Activated CD4-positive, CD25-positive, alpha-beta regulatory T cell treated with anti-CD3 and anti-CD28 coated beads, Interleukin-2, amount 50 U/mL, for 72 hours (primary cell): ENCODE measurements at regions not wholly inside any gene's neighbourhood (a gene's known extent, or its start where the extent isn't known, plus 50 kb on each side); places are given as distances from the start of the nearest gene placed in this dataset.
A peak's percentile ranks its signal among the peaks of the same experiment; 100 is the strongest.

Source experiments
- DNase-seq: peaks from one replicate; pipeline ENCODE4 v3.0.0; 2021

GRCh38 chr14:98368916-98369315 is 903.1 kb downstream of the BCL11B start:
- DNase-seq, result no peak

DNA sequence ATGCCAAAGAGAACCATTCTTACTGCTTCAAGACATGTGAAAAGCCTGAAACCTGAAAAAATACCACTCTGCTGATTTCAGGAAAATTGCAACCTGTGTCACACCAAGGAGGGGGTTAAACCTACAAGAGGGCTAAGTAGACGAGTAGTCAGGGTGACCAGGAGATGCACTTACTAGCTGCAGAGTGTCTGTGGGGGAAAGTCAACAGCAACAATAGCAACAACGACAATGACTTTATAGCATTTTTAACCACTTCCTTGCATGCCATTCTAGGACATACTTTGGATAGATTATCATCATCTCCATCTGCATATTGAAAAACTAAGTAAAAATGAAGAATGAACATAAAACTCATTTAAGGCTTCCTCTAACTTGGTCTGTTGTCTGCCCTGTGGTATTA is 902.7 kb downstream of the BCL11B start:
- no peak for DNase-seq

DNA sequence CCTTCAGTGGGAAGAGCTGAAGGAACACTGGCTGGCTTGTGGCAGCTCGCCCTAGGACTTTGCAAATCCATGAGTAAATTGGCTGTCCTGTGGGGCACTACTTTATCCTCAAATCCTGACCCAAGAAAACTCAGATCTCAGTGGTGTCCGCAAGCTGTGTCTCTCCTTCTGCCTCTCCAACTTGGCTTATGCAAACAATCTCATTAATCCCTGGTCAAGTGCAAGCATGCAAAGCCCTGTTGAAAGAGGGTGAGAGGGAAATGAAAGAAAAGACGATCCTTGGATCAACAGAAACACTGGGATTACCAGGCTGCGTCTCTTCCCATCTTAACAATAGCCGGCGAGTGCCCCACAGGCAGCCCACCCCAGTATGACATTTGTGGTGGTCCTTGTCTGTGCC is 901.6 kb downstream of the BCL11B start:
- DNase-seq, result no peak

DNA sequence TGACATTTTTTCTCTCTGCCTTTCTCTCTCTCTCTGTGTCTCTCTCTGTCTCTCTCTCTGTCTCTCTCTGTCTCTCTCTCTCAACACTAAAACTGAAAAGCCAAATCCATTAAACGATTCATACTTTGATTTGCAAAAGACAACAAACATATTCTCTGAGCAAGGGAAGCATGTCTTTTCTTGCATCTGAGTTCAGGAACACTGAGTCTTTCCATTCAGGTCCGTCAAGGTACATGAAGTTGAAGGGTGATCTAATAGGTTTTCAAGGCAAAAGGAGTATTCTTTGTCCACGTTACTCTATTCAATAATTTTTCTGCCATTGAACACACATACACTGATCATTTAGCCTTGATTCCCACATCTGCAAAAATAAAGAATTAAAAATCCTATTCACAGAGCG is 900.9 kb downstream of the BCL11B start:
- no peak for DNase-seq

- no peak for DNase-seq
Observed at GRCh38 chr14:98374136-98374535, 897.9 kb downstream of the BCL11B start.

GRCh38 chr14:98375566-98375965 is 896.4 kb downstream of the BCL11B start:
- DNase-seq, result no peak

DNA sequence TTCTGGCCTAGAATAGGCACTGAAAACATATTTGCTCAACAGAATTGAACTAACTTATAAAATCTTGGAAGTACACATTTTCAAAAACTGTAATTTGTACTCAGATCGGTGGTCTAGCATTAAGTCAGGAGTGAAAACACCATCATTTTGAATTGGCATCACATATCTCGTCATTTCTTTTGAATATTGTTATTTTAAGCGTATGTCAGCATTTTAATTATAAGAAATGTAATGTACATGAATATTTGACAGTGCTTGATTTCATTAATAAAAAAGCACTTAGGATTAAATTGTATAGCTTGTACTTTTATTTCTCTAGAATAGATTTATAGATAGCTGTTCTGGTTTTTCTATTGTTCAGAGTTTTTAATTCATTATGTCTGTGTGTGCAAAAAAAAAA is 892.2 kb downstream of the BCL11B start:
- DNase-seq, result no peak

- no peak for DNase-seq
Observed at GRCh38 chr14:98382662-98383061, 889.3 kb downstream of the BCL11B start.

DNA sequence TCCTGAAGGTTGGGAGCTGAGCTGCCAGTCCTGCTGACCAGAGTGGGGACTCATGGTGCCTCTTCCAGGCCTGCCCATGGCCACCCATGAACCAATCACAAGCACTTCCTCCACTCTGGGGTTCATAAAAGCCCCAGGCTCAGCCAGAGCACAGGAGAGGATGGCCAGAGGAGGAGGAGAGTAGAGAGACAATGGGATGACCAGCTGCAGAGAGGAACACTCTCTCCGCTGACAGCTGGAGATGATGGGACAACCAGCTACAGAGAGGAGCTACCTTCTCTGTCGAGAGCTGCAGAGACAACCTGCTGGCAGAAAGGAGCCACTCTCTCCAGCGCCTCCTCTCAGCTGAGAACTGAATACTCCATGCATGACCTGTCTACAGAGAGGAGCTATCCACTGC is 886.1 kb downstream of the BCL11B start:
- no peak for DNase-seq

DNA sequence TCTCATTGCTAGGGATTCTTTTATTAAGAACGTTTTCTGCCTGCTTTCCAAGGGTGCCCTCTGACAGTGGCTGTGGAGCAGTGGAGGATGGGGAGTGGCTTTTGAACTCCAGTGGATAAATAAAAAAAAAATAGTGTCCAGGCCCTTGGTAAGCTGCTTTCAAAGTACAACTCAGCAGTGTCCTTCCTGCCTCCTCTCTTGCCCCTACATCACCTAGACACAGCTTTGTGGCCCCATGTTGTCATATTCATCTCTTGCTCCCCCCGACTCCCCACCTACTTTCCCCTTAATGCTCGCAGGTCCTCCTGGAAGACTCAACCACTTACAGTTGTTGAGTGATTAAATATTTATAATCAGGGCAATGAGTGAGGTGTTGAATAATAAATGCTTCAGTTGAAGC is 880.9 kb downstream of the BCL11B start:
- DNase-seq, result no peak

GRCh38 chr14:98393527-98393926 is 878.5 kb downstream of the BCL11B start:
- no peak for DNase-seq

- DNase-seq, result no peak
Observed at GRCh38 chr14:98404811-98405210, 867.2 kb downstream of the BCL11B start.

DNA sequence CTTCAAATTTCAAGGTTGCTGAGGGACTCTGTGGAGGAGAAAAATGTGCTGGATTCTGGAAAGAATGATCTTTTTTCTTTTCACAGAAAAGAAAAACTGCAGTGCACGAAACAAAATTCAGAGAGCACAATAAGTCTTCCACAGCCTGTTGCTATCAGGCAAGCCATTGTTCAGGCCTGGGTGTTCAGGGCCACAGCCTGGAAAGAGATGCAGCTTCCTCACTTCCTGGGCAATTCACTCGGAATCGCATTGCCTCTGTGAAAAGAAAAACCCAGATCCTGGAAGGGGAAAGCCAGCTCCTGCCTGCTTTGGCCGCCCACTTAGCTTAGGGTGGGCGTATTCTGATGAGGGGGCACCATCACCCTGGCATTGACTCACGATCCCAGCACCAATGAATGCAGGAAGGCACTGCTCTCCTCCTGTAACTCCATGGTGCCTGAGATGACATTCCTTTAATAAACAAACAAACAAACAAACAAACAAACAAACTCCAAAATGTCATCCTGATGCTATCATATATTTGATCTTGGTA is 863.9 kb downstream of the BCL11B start:
- no peak for DNase-seq

DNA sequence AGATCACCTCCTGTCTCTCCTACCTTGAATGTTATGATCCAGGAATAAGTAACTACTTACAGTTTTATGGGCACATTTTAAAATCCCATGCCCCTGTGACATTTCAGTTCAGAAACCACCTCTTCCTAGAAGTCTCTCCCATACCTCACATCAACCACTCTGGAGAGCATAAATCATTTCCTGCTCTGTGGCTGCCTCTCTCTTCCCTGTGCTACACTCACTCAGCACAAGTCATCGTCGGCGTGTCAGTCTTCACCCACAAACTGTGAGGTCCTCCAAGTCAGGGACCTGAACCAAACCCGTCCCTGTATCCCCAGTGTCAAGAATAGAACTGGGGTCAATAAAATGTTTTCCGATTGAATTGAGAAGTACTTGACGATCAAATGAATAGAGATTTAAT is 863.3 kb downstream of the BCL11B start:
- DNase-seq, result no peak

DNA sequence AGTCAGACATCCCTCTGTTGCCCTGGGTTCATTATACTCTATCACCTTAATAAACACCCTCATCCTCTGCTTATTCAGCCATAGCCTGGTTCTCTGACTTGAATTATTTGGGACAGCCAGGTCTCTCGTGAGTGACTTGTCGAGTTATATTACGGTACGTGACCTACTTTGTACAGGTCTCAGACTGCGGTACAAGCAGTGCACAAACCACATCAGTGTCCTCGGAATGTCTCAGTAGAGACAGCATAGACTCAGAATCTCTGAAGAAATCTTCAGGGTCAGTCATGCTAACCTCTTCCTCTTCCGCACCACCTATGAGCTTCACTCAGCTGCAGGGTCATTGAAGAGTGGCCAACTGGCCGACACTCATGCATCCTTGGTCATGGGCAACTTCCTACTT is 860.8 kb downstream of the BCL11B start:
- no peak for DNase-seq

- no peak for DNase-seq
Observed at GRCh38 chr14:98412431-98412830, 859.6 kb downstream of the BCL11B start.

- DNase-seq, result no peak
Observed at GRCh38 chr14:98415766-98416165, 856.2 kb downstream of the BCL11B start.

DNA sequence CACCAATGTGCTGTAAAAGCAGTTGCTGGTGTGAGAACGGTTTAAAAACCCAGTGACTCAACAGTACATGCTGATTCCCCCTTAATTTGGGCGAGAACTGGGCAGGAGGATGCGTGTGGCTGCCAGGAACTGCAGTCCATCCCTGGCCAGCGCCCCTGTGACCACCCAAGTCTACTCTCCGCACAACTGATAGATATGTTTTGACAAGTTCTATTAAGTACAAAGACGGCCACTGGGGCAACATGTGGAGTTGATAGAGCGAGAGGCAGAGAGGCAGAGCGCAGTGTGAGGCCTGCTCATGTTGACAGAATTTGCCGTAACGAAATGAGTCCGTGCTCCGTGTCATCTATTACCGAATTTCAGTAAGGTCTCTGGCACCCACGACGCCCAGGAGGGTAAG is 855.0 kb downstream of the BCL11B start:
- no peak for DNase-seq

DNA sequence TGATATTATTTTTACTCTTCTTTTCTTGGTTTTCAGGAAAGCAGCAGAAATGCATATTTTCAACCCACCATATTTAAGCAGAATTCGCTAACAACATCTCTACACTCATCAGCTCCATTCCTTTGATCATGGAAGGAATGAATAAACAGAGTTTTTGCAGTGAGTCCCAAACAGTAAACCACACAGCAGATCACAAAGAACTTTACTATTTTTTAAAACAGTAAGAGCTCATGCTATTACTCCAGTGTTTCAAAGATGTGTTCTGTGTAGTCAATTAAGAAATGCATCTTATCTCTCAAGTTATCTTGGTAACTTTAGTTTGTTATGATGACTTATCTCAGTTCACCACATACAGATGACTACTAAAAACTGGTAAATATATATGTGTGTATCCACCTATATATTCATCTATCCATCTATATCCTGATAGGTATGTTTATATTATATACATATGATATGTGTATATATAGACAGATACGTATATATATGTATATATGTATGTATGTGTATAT is 843.5 kb downstream of the BCL11B start:
- DNase-seq, result no peak

- no peak for DNase-seq
Observed at GRCh38 chr14:98433436-98433835, 838.6 kb downstream of the BCL11B start.

DNA sequence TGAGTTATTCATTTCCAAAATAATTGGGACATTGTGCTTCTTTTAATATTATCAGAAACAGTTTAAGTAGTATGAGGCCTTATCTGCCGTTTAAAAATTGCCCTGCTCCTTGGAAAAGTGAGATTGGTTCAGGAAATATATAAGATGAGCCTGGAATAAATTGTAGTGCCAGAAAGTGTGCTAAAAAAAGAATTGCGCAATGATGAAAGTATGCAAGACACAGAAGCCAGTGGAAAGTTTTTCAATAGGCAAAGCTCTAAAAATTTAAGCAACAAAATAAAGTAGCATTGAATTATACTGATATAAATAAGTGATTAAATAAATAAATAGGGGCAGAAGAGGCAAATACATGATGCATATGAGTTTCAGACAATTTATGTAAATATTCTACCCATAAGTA is 834.9 kb downstream of the BCL11B start:
- no peak for DNase-seq

GRCh38 chr14:98444077-98444476 is 827.9 kb downstream of the BCL11B start:
- DNase-seq, result peak; percentile 36

DNA sequence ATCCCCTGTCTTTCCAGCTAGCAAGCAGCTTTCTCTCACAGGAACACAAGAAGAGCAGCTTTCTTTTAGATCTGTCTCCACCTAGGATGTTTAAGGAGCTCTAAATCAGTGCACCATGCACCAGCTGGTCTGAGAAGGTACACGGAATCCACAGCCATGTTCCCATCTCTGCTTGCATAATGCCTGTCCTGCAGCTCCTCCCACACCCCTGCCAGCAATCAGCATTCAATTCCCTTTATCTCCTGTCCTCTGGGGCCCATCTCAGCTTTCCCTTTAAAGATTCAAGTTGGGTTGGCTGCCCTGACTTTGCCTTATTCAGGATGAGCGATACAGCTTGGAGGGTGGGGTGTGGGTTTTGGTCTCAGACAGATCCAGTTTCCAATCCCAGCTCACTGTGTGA is 826.3 kb downstream of the BCL11B start:
- DNase-seq, result no peak

DNA sequence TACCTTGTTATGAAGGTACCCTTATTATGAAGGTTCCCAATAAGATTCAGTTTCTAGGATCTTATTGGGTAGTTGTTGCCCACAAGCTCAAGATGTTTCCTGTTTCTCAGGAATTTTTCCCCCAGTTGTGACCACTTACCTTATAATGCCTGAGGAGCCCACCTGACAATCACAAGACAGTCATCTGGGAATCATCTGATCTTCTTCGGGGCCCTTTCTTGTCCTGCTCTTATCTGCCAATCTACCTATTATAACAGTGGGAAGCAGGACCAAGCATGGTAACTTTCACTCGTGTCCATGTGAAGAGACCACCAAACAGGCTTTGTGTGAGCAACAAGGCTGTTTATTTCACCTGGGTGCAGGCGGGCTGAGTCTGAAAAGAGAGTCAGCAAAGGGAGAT is 825.5 kb downstream of the BCL11B start:
- DNase-seq, result no peak

- DNase-seq, result no peak
Observed at GRCh38 chr14:98456231-98456630, 815.8 kb downstream of the BCL11B start.

DNA sequence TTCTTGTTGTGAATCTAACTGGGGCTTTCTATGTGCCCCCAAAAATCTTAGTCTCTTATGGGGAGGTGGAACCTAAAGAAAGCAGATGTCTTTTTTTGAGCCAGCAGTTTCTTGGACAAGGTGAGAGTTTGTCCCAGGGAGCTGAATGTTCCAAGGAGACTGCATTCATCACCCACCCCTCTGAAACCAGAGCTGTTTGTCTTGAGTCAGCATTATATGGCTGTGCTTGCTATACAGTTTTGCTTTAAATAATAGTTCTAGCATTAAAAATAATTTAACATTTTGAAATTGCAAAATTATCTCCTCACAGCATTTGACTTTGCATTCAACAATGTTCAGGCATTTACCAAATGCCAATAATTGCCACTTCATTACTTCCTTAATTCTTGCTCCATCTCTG is 813.3 kb downstream of the BCL11B start:
- no peak for DNase-seq
